Natural killer cell (primary cell): ENCODE measurements at regions not wholly inside any gene's neighbourhood (a gene's known extent, or its start where the extent isn't known, plus 50 kb on each side); places are given as distances from the start of the nearest gene placed in this dataset.

ENCODE experiments used
- ATAC-seq, 3 donors: fragments of 150-1000 bp in 2 of 3; fragments of 200-7000 bp in 1 of 3; cut with Tn5 transposase; 1 replicate in 1 of 3; 2 replicates in 2 of 3; pipeline ENCODE4 v1.10.0; 2021; ENCODE audit warnings: mild to moderate bottlenecking in 2 of 3, moderate library complexity in 2 of 3
- DNase-seq, 2 donors: peaks; one replicate each; pipeline versions ENCODE4 v3.0.0 to v3.0.0-alpha.2; 2013 to 2021; ENCODE audit warnings: mixed read lengths in 1 of 2
- H3K27ac ChIP-seq: one replicate; pipeline ENCODE4 v1.5.1; 2013; ENCODE audit warnings: mild to moderate bottlenecking, low read length
- H3K27me3 ChIP-seq: one replicate; pipeline ENCODE4 v1.6.1; 2013; ENCODE audit warnings: low read length; ENCODE audit not compliant: control insufficient read depth, insufficient read depth
- H3K36me3 ChIP-seq: one replicate; pipeline ENCODE4 v1.6.1; 2013; ENCODE audit warnings: low read length; ENCODE audit not compliant: control insufficient read depth, insufficient read depth
- H3K4me1 ChIP-seq: one replicate; pipeline ENCODE4 v1.6.1; 2013; ENCODE audit warnings: low read length; ENCODE audit not compliant: control insufficient read depth, insufficient read depth
- H3K4me3 ChIP-seq: one replicate; pipeline ENCODE4 v1.5.1; 2013; ENCODE audit warnings: low read length
- H3K9me3 ChIP-seq: one replicate; pipeline ENCODE4 v1.6.1; 2013; ENCODE audit warnings: low read length; ENCODE audit not compliant: control insufficient read depth, insufficient read depth
- H3K27ac Mint-ChIP-seq, 2 donors: one replicate each; pipeline ENCODE4 v1.8.0; 2022; ENCODE audit warnings: mild to moderate bottlenecking in 2 of 2, mixed read lengths in 2 of 2, moderate library complexity in 1 of 2
- H3K27me3 Mint-ChIP-seq, 2 donors: one replicate each; pipeline ENCODE4 v1.8.0; 2022; ENCODE audit warnings: low read depth in 2 of 2, mixed read lengths in 2 of 2
- H3K36me3 Mint-ChIP-seq: one replicate; pipeline ENCODE4 v1.8.0; 2022; ENCODE audit warnings: mixed read lengths
- H3K4me1 Mint-ChIP-seq, 2 donors: one replicate each; pipeline ENCODE4 v1.8.0; 2022; ENCODE audit warnings: mixed read lengths in 2 of 2
- H3K4me3 Mint-ChIP-seq: one replicate; pipeline ENCODE4 v1.8.0; 2022; ENCODE audit warnings: mild to moderate bottlenecking, moderate library complexity, mixed read lengths
- H3K9me3 Mint-ChIP-seq, 2 donors: one replicate each; pipeline ENCODE4 v1.8.0; 2022; ENCODE audit warnings: mixed read lengths in 2 of 2
- CTCF ChIP-seq: fragments of 200-600 bp; IDR thresholded peaks from one replicate; pipeline ENCODE4 v1.8.0; 2022; ENCODE audit warnings: antibody characterized with exemption
- WGBS: methylation state at CpG from one replicate; pipeline ENCODE4 v1.1.7; 2013; ENCODE audit warnings: missing lambda C conversion rate; ENCODE audit not compliant: insufficient coverage; 5-methylcytosine and 5-hydroxymethylcytosine counted together
- intact Hi-C: fragments of 100-400 bp; cut with micrococcal nuclease; formaldehyde crosslinking; loops from one replicate; pipeline ENCODE4 v1.14.2; 2022

DNA sequence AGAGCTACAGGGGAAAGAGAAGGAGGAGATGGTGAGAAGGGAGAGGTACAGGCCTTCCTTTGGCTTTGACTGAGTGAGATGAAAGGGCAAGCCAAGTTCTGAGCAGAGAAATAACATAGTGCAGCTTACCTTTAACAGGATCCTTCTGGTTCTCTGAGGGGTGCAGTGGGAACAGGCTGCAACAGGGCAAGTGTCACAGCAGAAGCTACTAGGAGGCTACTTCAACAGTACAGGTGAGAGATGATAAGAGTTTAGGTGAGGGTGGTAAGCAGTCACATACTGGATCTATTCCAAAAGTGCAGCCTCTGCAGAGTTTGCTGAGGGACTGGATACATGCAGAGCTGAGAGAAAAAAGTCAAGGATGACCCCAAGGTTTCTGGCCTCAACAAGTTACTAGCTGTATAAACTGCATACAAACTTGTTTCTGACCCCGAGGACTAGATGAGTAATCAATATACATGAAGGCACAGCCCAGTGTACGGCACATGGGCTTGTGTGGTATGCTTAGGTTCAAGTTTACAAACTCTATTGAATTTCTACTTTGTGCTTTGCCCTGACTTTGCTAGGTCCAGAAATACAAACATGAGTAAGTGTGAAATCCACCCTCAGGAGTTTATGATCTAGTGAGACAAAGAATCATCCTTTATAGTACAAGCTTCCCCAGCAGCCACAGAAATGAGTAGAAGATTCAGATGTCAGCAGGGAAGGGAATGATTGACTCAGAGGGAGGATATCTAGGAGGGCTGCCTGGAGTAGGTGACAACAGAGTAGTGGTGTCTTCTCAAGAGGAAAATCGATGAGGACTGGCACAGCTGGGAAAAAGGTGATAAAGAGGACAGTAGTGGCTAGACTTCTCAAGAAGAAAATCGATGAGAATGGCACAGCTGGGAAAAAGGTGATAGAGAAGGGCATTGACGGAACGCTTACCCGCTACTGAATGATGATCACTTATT lies 78.2 kb upstream of the TJP1 start:
- TF ChIP-seq CTCF, result no peak
- H3K9me3 ChIP-seq, result no peaks in the 10 kb centered on the region
- ATAC-seq (no peak), DNase-seq (no peak)
- 83% methylated on average over 7 of the region's 7 CpGs for WGBS
- H3K27ac ChIP-seq, result no peak overlapping the region
- Mint-ChIP-seq H3K27me3 (peaks cover 10 to 29% of the 10 kb centered on the region in 2 donors), H3K4me1 (no peaks in the 10 kb centered on the region), H3K27ac (no peak overlapping the region), H3K9me3 (peaks cover 0 to 2% of the 10 kb centered on the region in 2 donors), H3K36me3 (no peaks in the 10 kb centered on the region), H3K4me3 (no peak overlapping the region)
- H3K4me3 ChIP-seq, result no peak overlapping the region
- H3K36me3 ChIP-seq, result no peaks in the 10 kb centered on the region
- intact Hi-C loops, result no loop called here
- no peaks in the 10 kb centered on the region for H3K4me1 ChIP-seq
- H3K27me3 ChIP-seq, result no peaks in the 10 kb centered on the region

DNA sequence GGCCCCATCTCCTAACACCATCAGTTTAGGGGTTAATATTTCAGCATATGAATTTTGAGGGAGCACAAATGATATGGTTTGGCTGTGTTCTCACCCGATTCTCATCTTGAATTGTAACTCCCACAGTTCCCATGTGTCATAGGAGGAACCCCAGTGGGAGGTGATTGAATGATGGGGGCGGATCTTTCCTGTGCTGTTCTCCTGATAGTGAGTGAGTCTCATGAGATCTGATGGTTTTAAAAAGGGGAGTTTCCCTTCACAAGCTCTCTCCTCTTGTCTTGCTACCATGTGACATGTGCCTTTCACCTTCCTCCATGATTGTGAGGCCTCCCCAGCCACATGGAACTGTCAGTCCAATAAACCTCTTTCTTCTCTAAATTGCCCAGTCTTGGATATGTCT lies 73.8 kb upstream of the TJP1 start:
- WGBS, result 94% methylated on average over 2 of the region's 2 CpGs
- intact Hi-C loops, result no loop called here
- no peak overlapping the region for H3K27ac ChIP-seq
- DNase-seq, result no peak
- H3K4me1 Mint-ChIP-seq, result no peaks in the 10 kb centered on the region
- no peak overlapping the region for H3K27ac Mint-ChIP-seq
- H3K9me3 Mint-ChIP-seq, result peaks cover 2% of the 10 kb centered on the region in 2 donors
- H3K4me1 ChIP-seq, result no peaks in the 10 kb centered on the region
- TF ChIP-seq CTCF, result no peak
- no peak overlapping the region for H3K4me3 Mint-ChIP-seq
- no peaks in the 10 kb centered on the region for H3K27me3 ChIP-seq
- no peak overlapping the region for H3K4me3 ChIP-seq
- H3K36me3 Mint-ChIP-seq, result no peaks in the 10 kb centered on the region
- ATAC-seq, result no peak
- no peaks in the 10 kb centered on the region for H3K9me3 ChIP-seq
- no peaks in the 10 kb centered on the region for H3K36me3 ChIP-seq
- peaks cover 22 to 38% of the 10 kb centered on the region in 2 donors for H3K27me3 Mint-ChIP-seq

DNA sequence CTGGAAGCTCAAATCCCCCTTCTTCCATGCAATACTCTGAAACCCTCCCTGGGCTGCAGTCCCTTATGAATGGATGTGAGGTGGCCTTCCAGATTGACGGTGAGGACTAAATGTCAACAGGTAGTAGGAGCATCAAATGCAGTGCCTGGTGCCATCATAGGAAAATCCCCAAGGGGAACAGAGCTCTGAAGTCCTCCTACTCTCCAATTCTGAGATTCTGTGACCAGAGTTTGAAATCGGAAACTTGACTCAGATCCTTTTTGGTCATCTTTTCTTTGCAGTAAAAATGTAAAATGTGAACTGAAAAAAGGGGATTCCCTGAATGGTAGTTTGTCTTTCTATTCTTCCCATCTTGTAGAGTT lies 68.8 kb upstream of the TJP1 start:
- Mint-ChIP-seq H3K4me3 (no peak overlapping the region), H3K27ac (no peak overlapping the region), H3K4me1 (no peaks in the 10 kb centered on the region), H3K36me3 (no peaks in the 10 kb centered on the region), H3K9me3 (peaks cover 0 to 2% of the 10 kb centered on the region in 2 donors), H3K27me3 (peaks cover 15 to 35% of the 10 kb centered on the region in 2 donors)
- no peak overlapping the region for H3K27ac ChIP-seq
- no peaks in the 10 kb centered on the region for H3K4me1 ChIP-seq
- no peaks in the 10 kb centered on the region for H3K9me3 ChIP-seq
- TF ChIP-seq CTCF, result no peak
- H3K27me3 ChIP-seq, result no peaks in the 10 kb centered on the region
- no peak overlapping the region for H3K4me3 ChIP-seq
- 80% methylated on average over 2 of the region's 2 CpGs for WGBS
- no peak for ATAC-seq
- no peak for DNase-seq
- no peaks in the 10 kb centered on the region for H3K36me3 ChIP-seq
- intact Hi-C loops, result no loop called here
